ENCODE measurements at regions not wholly inside any gene's neighbourhood (a gene's known extent, or its start where the extent isn't known, plus 50 kb on each side); places are given as distances from the start of the nearest gene placed in this dataset.

- no peak for DNase-seq
Observed at GRCh38 chr1:232474826-232475225, 155.1 kb downstream of the SIPA1L2 start.

GRCh38 chr1:232473900-232474299 is 156.0 kb downstream of the SIPA1L2 start:
- DNase-seq, result no peak

- no peak for DNase-seq
Observed at GRCh38 chr1:232473324-232473723, 156.6 kb downstream of the SIPA1L2 start.

- no peak for DNase-seq
Observed at GRCh38 chr1:232472485-232473041, 157.4 kb downstream of the SIPA1L2 start.

GRCh38 chr1:232471250-232471649 is 158.7 kb downstream of the SIPA1L2 start:
- DNase-seq, result peak; percentile 73

- no peak for DNase-seq
Observed at GRCh38 chr1:232470711-232471110, 159.2 kb downstream of the SIPA1L2 start.

GRCh38 chr1:232468249-232468648 is 161.7 kb downstream of the SIPA1L2 start:
- no peak for DNase-seq

GRCh38 chr1:232467073-232467760 is 162.7 kb downstream of the SIPA1L2 start:
- DNase-seq, result no peak

- no peak for DNase-seq
Observed at GRCh38 chr1:232464325-232464724, 165.6 kb downstream of the SIPA1L2 start.

GRCh38 chr1:232463225-232463624 is 166.7 kb downstream of the SIPA1L2 start:
- DNase-seq, result no peak

GRCh38 chr1:232462213-232462612 is 167.7 kb downstream of the SIPA1L2 start:
- DNase-seq, result no peak

- DNase-seq, result no peak
Observed at GRCh38 chr1:232459826-232460225, 170.1 kb downstream of the SIPA1L2 start.

- DNase-seq, result peak; percentile 7 to 11
Observed at GRCh38 chr1:232459087-232459486, 170.8 kb downstream of the SIPA1L2 start.

GRCh38 chr1:232457595-232457994 is 172.3 kb downstream of the SIPA1L2 start:
- DNase-seq, result no peak

GRCh38 chr1:232456714-232457113 is 173.2 kb downstream of the SIPA1L2 start:
- DNase-seq, result peak; percentile 6 to 7

- DNase-seq, result no peak
Observed at GRCh38 chr1:232454227-232454886, 175.6 kb downstream of the SIPA1L2 start.

GRCh38 chr1:232452736-232453440 is 177.0 kb downstream of the SIPA1L2 start:
- DNase-seq, result no peak

- no peak for DNase-seq
Observed at GRCh38 chr1:232452117-232452516, 177.8 kb downstream of the SIPA1L2 start.

- DNase-seq, result no peak
Observed at GRCh38 chr1:232451506-232451905, 178.4 kb downstream of the SIPA1L2 start.

GRCh38 chr1:232450615-232451014 is 179.3 kb downstream of the SIPA1L2 start:
- DNase-seq, result no peak

- DNase-seq, result no peak
Observed at GRCh38 chr1:232447125-232447524, 182.8 kb downstream of the SIPA1L2 start.

GRCh38 chr1:232445361-232446106 is 184.4 kb downstream of the SIPA1L2 start:
- no peak for DNase-seq

- DNase-seq, result no peak
Observed at GRCh38 chr1:232443372-232443771, 186.6 kb downstream of the SIPA1L2 start.

Measured in AML-193 (cell line).